NCI-H2227 (cell line): ENCODE measurements at regions not wholly inside any gene's neighbourhood (a gene's known extent, or its start where the extent isn't known, plus 50 kb on each side); places are given as distances from the start of the nearest gene placed in this dataset.
"Not testable (repeated sequence)": the region's sequence is repeated elsewhere in the genome, so short reads cannot be mapped to it uniquely, and the experiment has no call there.

Experiments
- DNase-seq: peaks from one replicate; lab custom pipeline; 2025; ENCODE audit not compliant: unreplicated experiment; lab: John Stamatoyannopoulos, UW

GRCh38 chr9:81370096-81370495 lies 319.3 kb downstream of the TLE1 start:
- DNase-seq = no peak

GRCh38 chr9:81369121-81369520 lies 320.2 kb downstream of the TLE1 start:
- DNase-seq = no peak

- no peak for DNase-seq
These were observed 325.3 kb downstream of the TLE1 start for GRCh38 chr9:81363916-81364480.

GRCh38 chr9:81361296-81361695 lies 328.1 kb downstream of the TLE1 start:
- no peak for DNase-seq

- DNase-seq = no peak
These were observed 338.2 kb downstream of the TLE1 start for GRCh38 chr9:81351166-81351565.

GRCh38 chr9:81344366-81344765 lies 345.0 kb downstream of the TLE1 start:
- DNase-seq = no peak

GRCh38 chr9:81335879-81336421 lies 353.4 kb downstream of the TLE1 start:
- DNase-seq = no peak

GRCh38 chr9:81321551-81321950 lies 367.8 kb downstream of the TLE1 start:
- DNase-seq = no peak

- DNase-seq = no peak
These were observed 368.4 kb downstream of the TLE1 start for GRCh38 chr9:81320909-81321482.

GRCh38 chr9:81318571-81318970 lies 370.8 kb downstream of the TLE1 start:
- peak; percentile 6 for DNase-seq

- no peak for DNase-seq
These were observed 371.4 kb downstream of the TLE1 start for GRCh38 chr9:81317939-81318338.

GRCh38 chr9:81317223-81317622 lies 372.1 kb downstream of the TLE1 start:
- DNase-seq = no peak

- no peak for DNase-seq
These were observed 374.9 kb downstream of the TLE1 start for GRCh38 chr9:81314490-81314889.

- no peak for DNase-seq
These were observed 375.5 kb downstream of the TLE1 start for GRCh38 chr9:81313877-81314276.

- no peak for DNase-seq
These were observed 377.0 kb downstream of the TLE1 start for GRCh38 chr9:81312346-81312745.

- DNase-seq = no peak
These were observed 380.9 kb downstream of the TLE1 start for GRCh38 chr9:81308404-81308803.

GRCh38 chr9:81307791-81308190 lies 381.6 kb downstream of the TLE1 start:
- not testable (repeated sequence) for DNase-seq

- DNase-seq = no peak
These were observed 383.7 kb downstream of the TLE1 start for GRCh38 chr9:81305561-81306182.

- no peak for DNase-seq
These were observed 385.7 kb downstream of the TLE1 start for GRCh38 chr9:81303658-81304057.

- DNase-seq = no peak
These were observed 395.7 kb downstream of the TLE1 start for GRCh38 chr9:81293651-81294050.

GRCh38 chr9:81292056-81292805 lies 397.1 kb downstream of the TLE1 start:
- no peak for DNase-seq

- DNase-seq = no peak
These were observed 399.7 kb downstream of the TLE1 start for GRCh38 chr9:81289622-81290021.
